SKM-1 (cell line): ENCODE measurements at regions not wholly inside any gene's neighbourhood (a gene's known extent, or its start where the extent isn't known, plus 50 kb on each side); places are given as distances from the start of the nearest gene placed in this dataset.
"Not testable (repeated sequence)": the region's sequence is repeated elsewhere in the genome, so short reads cannot be mapped to it uniquely, and the experiment has no call there.

Source experiments
- DNase-seq: peaks from one replicate; lab custom pipeline; 2025; ENCODE audit not compliant: unreplicated experiment; lab: John Stamatoyannopoulos, UW

DNA sequence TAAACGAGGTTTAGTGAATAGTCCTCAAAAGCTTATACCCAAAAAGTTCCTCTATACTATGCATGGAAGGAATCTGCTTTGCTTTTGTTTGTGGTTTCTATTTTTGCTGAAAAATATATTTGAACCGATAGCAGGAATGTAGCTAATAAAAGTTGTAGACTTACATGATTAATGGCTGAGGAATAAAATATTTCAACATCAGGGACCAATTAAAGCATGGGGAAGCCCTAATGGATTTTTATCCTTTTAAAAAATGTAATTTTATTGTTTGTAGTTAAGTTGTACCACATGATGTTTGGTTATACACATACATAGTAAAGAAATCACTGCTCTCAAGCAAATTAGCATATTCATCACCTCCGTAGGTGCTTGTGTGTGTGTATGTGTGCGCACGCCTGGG lies 295.3 kb upstream of the CNTN5 start:
- no peak for DNase-seq

DNA sequence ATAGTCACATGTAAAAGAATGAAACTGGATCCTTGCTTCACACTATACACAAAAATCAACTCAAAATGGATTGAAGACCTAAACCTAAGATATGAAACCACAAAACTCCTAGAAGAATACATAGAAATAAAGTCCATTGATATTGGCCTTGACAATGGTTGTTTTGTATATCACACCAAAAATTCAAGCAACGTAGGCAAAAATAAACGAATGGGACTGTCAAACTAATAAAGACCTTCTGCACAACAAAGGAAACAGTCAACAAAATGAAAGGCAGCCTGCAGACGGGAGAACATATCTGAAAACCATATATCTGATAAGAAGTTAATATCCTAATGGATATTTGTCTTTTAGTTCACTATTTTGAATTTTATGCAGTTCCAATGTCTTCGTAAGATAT lies 292.3 kb upstream of the CNTN5 start:
- DNase-seq: no peak

DNA sequence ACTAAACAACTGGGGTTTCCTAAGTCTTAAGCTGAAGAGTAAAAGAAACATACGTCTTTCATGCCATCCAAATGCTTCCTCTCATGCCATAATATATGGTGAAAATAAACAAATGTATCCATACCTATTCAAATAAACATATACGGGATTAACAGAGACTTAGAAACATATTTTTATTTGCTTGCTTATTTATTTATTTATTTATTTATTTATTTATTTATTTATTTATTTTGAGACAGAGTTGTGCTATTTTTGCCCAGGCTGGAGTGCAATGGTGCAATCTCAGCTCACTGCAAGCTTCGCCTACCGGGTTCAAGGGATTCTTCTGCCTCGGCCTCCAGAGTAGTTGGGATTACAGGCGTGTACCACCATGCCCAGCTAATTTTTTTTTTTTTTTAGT lies 291.6 kb upstream of the CNTN5 start:
- DNase-seq: no peak

DNA sequence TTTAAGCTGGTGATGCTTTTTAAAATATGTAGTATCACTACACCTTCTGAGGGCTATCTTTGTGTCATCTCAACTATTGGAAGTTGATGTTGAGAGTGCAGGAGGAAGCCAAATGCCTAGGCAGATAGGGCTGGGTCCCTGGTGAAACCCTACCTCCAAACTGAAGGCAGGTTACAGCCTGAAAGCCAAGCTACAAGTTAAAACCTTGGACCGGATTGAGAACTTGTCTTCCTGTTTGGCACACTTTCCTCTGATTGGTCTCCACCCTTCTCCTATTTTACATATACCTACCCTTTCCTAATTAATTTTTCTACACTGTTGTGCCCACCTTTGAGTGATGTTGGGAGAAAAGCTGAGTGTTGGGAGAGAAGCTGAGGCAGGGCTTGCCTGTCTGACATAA lies 287.8 kb upstream of the CNTN5 start:
- no peak for DNase-seq

DNA sequence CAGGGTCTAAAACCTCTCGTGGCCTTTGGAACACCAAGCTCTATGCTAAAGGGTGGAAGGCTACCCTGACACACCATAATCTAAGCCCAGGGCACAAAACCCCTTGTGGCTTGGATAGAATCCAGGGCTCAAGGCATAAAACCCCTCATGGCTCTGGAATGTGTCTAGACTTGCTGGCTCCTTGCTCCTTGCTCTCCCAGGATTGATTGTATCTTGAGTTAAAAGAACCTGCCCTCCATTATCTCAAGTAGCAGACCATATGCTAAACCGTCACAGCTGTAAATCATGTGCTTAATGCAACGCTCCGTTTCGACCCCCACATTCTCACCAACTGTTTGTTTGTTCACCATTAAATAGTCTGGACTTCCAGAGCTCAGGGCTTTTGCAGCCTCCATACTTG lies 287.4 kb upstream of the CNTN5 start:
- not testable (repeated sequence) for DNase-seq

DNA sequence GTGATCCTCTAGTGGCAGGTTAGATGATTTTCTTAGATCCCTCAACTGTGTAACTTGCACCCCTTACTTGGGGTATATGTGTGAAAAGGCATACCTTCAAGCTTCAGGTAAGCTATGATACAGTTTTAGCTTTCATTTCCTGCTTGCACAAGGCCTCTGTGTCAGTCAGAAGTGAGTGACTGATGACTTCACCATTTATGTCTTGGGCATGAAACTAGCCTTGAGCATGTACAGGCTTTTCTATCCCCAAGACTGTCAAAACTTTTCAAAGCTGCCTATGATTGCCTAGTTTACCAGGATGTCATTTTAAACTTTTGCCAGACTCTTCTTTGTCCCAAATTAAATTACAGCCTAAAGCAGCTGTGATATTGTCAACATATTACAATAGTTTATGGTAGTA lies 286.1 kb upstream of the CNTN5 start:
- DNase-seq: no peak

DNA sequence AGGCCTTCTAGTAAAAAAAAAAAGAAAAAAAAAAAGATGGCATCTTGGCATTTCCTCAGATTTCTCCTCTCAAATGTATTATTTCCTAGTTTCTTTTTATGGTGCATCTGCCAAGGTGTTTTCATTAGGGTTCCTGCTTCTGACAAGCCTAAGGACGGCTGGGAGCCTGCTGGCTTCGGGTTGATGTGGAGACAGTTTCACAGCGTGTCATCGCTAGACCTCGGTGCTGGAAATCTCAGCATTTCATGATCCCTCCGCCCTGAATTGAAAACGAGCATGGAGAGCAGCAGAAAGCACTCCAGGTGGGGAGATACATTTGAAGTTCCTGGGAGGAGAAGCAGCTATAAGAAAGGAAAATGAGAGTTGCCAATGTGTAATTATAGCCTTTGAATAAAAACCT lies 283.9 kb upstream of the CNTN5 start:
- no peak for DNase-seq

DNA sequence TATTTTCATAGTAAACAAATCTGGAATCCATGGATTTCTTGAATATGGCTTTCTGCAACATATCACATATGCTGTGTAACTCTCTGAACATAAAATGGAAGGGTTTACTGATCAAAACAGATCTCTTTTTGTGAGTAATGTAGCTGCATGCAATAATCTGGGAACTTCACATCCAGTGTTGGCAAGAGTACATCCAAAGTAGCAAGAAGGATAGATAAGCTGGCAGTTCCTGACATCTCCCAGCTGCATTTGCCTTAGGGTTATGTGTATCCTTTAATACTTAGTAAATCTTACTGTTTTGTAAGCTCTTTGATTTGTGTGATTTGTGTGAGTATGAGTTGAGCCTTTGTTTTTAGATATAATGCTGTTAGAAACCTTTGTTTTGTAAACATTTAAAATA lies 280.4 kb upstream of the CNTN5 start:
- no peak for DNase-seq

DNA sequence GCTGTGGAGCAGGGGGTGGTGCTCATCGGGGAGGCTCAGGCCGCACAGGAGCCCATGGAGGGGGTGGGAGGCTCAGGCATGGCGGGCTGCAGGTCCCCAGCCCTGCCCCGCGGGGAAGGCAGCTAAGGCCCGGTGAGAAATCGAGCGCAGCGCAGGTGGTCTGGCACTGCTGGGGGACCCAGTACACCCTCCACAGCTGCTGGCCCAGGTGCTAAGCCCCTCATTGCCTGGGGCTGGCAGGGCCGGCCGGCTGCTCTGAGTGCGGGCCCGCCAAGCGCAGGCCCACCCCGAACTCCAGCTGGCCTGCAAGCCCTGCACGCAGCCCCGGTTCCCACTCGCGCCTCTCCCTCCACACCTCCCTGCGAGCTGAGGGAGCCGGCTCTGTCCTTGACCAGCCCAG lies 257.3 kb upstream of the CNTN5 start:
- not testable (repeated sequence) for DNase-seq

DNA sequence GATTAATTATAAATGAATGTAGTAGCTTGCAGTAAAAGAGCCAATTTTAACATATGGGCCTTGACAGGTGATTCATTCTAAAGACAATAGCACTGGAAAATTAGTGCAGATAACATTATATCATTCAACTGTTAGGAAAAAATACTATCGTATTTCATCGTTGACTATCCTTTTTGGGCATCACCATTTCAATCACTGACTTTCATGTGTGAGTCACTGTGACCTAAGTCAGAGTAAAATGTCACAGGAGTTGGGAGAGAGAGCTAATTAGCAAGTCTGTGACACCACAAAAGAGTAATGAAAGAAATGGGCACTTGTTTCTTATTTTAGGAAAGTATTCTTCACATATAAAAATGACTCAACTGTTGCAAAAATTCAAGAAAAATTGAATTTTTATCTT lies 253.8 kb upstream of the CNTN5 start:
- no peak for DNase-seq

DNA sequence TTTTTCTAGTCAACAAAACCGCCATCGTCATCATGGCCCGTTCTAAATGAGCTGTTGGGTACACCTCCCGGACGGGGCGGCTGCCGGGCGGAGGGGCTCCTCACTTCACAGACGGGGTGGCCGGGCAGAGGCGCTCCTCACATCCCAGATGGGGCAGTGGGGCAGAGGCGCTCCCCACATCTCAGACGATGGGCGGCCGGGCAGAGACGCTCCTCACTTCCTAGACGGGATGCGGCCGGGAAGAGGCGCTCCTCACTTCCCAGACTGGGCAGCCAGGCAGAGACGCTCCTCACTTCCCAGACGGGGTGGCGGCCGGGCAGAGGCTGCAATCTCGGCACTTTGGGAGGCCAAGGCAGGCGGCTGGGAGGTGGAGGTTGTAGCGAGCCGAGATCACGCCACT lies 250.7 kb upstream of the CNTN5 start:
- DNase-seq: not testable (repeated sequence)

DNA sequence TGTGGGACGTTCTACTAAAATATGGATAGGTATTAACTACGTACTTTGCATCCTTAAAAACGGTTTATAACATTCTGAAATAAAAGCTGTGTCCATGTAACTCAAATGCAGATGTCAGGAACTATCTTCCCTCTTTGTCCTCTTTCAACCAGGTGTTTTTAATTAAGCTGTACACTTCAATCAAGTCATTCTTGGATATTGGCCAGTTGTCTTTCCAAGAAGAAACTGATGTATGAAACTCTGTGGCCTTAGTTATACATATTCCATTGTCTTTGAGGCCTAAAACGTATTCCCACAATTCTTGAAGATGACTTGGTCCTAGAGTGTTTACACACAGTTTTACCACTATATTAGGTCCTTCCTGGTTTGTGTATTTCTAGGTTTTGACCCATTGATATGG lies 249.0 kb upstream of the CNTN5 start:
- DNase-seq: no peak

DNA sequence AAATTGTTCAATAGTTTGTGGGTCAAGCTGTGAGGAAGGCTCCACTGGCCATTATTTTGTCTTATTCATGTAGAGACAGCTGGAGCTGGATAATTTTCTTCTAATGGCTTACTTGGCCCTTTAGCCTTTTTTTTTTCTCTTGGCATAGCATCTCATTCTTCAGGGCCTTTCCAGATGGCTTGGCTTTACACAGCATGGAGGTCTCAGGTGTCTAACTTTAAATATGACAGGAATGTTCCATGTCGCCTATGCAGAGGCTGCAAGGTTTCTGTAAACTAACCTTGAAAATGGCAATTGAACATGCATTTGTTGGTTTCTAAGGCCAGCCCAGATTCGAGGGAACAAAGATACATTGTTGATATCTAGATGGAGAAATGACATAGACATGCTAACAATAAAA lies 247.9 kb upstream of the CNTN5 start:
- DNase-seq: no peak

DNA sequence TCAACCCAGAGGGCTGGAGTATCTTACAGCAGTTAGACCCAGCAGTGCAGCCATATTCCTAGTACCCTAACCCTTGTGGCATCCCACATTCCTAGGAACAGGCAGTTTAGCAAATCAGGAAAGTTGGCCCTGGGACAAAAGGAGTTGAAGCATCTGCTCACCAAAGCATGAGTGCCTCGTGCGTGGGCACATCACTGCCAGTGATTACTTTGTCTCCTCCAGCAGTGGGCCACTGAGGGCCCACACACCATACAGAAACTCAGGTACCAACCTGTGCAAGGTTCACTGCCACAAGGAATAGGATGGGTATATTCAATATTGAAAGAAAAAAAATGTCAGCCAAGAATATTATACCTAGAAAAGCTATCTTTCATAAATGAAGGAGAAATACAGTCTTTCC lies 227.5 kb upstream of the CNTN5 start:
- no peak for DNase-seq

DNA sequence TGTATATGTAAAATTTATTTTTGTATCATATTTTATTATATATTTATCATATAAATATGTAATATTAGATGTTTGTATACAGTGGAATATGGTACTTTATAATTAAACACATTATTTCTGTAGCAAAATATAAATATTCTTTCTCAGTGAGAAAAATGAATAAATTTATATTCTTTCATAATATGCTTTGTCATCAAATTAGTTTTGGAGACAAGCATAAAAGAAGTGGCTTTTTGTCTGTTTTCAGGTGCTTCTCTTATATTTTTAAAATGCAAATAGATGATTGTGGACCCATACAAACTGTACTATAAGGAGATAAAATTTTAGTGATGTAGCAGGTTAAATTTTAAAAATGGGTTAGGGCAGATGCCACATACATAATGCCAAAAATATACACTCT lies 222.4 kb upstream of the CNTN5 start:
- no peak for DNase-seq

DNA sequence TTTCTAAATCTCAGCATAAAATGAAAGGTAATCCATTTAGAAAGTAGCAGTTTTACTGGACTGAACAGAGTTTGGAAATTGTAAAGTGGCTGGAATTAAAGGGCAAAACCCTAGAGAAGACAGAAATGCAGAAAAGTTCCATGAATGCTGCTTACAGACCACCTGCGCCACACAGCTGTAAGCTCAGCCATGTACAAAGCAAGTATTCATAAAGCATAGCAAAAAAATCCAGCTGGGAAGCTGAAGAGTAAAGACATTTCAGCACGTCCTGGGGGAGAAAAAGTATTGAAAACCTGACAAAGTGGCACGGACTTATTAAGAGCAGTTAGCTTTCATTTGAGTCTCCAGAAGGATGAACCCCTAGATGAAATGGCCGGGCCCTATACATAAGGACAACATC lies 220.1 kb upstream of the CNTN5 start:
- no peak for DNase-seq

DNA sequence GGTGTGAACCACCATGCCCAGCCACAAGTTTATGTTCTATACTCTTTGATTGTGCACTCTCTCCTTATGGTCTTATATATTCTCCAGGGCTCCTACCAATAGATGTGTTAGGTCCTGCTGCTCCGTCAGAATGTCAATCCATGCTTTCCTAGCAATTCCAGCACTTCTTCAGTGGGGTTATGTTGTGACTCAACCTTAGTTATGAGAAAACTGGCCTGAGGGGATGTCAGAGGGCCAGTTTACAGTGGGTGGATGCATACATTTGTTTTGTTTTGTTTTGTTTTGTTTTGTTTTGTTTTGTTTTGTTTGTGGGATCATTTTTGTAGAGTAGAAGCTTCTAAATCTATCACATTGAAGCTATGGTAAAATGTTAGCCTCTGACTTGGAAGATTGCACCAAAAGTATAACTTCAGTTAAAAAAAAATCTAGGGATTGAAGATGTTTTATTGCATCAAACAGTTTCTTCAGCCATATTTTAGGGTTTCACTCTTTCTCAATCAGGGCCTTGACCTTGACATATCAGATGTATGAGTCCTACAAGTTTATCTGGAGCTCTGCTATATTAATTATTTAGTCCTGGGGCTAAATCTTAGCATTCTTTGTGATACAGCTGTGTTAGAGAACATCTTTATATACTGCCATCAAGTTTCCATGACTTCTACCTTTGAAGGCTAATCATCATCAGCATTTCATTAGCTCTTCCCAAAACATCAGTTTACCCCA lies 191.6 kb upstream of the CNTN5 start:
- DNase-seq: no peak

DNA sequence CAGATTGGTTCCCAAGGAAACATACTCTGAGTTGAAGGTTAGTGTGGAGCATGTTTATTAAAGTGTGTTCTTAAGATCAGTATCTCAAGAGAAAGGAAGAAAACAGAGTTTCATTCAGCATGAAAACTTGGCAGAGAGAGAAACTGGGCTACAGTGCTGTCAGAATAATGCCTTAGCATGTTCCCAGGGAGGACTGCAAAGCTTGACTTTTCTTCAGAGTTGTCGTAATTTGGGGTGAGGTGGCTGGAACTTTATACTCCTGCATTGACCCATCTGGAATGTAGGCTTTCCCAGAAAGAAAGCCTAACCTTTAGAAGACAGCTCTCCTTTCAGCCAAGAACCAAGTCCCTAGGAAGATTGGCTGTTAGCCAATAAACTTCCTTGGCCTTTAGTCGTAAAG lies 190.8 kb upstream of the CNTN5 start:
- DNase-seq: no peak

DNA sequence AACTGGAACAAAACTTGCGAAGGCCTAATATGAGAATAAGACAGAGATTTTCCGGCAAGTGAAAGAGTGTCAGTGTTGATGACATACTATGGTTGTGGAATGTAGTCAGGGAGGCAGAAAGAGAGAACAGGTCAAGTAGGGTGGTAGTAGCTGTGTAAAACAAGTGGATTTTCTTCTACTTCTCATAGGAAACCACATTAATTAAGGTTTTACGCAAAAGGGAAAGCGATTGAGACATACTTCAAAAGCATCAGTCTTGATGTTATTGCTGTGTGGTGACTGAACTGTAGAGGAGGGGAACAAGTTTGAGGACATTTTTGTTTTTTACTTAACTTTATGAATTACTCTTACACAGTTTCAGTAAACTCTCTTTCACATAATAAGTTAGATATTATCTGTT lies 186.0 kb upstream of the CNTN5 start:
- peak; percentile 71 for DNase-seq

DNA sequence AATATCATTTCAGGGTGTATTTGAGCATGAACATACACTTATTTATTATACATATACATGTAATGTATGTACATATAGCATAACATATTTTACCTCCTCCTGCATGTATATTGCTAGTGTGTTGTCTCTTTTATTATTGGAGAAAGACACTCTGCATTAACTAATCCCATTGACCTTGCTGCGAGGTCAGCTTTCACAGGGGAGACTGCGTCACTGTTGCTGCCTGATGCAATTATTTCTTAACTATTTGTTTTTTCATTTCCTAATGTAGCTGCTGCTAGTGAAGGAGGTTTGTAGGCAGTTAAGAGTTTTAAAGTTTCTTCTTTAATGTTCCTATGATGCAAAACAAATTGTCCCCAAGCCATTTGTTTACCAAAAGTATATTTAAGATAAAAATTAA lies 185.4 kb upstream of the CNTN5 start:
- no peak for DNase-seq

DNA sequence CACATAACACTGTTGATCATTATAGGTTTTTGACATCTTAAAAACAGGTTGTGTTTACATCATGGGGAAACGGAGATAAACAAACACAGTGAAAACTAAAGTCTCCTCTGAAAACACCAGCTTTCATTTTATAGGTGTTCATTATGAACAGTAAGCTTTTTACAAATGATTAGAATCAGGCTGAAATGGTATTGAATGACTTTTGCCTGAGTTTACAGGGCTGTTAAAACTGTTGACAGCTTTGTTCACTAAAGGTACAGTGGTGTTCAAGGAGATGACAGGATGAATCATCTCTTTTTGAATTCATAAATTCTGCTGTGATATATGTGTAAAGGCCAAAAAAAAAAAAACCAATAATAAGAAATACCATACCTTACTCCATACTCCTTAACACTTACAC lies 184.6 kb upstream of the CNTN5 start:
- DNase-seq: no peak

DNA sequence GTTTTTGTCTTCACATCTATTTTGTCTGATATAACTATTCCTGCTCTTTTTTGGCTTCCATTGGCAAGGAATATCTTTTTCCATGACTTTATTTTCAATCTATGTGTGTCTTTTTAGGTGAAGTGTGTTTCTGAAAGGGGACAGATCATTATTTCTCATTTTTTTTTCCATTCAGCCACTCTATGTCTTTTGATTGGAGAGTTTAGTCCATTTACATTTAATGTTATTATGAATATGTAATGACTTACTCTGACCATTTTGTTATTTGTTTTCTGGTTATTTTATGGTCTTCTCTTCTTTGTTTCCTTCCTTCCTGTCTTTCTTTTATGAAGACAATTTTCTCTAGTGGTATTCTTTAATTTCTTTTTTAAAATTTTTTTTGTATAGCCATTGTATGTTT lies 178.6 kb upstream of the CNTN5 start:
- no peak for DNase-seq

DNA sequence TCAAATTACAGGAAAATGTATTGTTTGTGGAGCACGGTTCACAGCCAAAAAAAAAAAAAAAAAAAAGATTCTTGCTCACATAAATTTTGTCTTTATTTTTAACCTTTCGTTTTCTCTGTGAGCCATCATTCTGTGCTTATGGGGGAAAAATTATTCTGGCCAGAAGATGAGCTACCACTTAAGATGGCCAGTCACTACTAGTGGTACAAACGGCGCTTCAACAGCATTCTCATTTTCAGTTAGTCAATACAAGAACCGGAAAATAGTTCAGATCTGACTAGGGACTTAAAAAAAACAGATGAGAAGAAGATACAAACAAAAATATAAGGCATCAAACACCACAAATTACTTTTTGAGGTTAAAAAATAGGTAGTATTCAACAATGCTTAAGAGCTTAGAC lies 158.6 kb upstream of the CNTN5 start:
- no peak for DNase-seq

DNA sequence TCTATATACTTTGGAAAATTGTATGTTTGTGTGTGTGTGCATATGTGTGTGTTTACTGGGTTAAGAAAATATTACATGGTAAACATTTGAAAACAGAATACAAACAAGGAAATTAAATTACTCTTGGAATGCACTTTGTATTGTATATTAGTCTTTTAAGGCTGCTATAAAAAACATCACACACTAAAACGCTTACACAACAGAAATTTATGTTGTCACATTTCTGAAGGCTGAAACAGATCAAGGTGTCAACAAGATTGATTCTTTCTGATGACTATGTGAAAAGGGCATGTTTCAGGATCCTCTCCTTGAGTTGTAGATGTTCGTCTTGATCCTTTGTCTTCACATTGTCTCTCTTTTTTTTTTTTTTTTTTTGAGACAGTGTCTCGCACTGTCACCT lies 149.1 kb upstream of the CNTN5 start:
- DNase-seq: no peak
